NCI-H2107 treated with DMSO at 0.1 percent for 48 hours (cell line): ENCODE measurements at regions not wholly inside any gene's neighbourhood (a gene's known extent, or its start where the extent isn't known, plus 50 kb on each side); places are given as distances from the start of the nearest gene placed in this dataset.

Source experiments
- DNase-seq: peaks from one replicate; lab custom pipeline; 2025; ENCODE audit not compliant: unreplicated experiment; lab: John Stamatoyannopoulos, UW

DNA sequence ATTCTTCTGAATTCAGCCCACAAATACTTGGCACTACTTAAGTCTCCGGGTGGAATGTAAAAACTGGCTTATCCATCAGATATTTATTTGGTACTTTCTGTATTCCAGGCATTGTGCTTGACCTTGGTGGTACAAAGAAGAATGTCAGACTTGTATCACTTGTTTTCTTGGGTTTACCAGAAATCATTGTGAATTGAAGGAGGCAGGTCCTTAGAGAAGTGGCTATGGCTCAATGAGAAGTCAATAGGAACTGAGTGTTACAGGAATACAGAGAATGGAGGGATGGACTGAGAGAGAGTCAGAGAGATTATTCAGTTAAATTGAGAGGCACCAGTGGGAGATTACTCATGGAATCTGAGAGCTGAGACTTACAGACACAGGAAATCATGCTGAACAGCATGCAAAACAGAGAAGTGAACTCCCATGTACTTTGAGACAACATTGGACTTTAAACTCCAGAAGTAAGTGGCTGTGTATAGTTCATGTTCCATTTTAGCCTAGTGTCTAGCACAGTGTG, 704.1 kb downstream of the CDH11 start:
- no peak for DNase-seq

GRCh38 chr16:64416216-64417005, 705.5 kb downstream of the CDH11 start:
- peak; percentile 30 for DNase-seq

DNA sequence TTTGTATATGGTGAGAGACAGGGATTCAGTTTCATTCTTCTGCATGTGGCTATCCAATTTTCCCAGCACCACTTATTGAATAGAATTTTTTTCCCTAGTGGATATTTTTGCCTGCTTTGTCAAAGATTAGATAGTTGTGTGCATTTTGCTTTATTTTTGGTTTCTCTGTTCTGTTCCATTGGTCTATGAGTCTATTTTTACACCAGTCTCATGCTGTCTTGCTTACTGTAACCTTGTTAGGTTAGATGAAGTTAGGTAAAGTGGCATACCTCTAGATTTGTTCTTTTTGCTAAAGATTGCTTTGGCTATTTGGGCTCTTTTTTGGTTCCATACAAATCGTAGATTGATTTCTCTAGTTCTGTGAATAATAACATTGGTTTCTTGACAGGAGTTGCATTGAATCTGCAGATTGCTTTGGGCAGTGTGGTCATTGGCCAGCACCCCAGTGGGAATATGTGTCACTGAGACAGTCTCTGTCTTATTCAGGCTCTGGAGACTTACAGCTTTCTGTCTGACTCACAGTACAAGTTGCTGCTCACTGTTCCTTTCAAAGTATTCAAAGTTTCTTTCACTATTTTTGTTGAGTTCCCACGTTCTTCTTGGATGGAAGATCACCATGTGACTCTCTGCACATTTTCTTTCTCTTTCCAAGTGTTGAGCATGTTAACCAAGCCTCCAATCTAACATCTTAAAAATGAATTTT, 709.1 kb downstream of the CDH11 start:
- DNase-seq: no peak

- no peak for DNase-seq
These were observed 711.6 kb downstream of the CDH11 start for GRCh38 chr16:64410306-64410705.

DNA sequence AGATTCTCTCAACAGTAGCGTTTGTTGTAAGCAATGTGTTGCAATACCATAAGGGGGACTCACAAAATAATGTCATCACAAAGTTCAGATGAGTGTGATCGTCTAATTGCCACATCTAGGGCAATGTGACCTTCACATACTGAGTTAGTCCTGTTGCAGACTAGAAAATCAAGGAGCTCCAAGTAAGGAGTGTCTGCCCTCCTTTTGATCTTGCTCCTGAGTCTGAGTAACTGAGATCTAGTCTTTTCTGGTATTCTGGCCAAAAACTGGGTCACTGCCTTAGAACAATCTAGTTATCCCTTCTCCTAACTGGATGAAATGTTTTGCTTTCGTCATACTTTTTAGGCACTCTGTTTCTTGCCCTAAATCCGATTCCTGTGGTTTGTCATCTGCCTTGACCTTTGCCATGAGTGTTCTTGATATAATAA, 712.1 kb downstream of the CDH11 start:
- no peak for DNase-seq

DNA sequence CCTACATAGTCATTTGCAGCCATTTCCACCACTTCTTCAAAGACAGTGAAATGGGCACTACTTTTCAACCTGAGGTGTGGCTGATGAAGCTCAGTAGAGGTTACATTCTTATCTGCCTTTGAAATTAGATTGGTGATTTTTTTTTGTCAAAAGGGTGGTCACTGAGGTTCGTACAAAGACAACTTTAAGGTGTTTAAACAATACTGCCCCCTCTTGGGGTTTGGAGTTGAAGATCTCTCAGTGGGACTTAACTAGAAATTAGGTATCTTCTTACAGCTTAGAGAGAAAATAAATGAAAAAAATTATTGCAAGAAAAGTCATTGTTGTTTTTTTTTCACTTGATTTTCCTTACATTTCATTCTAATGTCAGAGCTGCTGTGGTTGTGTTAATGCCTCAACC, 713.2 kb downstream of the CDH11 start:
- DNase-seq: no peak

GRCh38 chr16:64406770-64407181, 715.1 kb downstream of the CDH11 start:
- no peak for DNase-seq

- DNase-seq: no peak
These were observed 718.5 kb downstream of the CDH11 start for GRCh38 chr16:64403352-64403751.

- DNase-seq: no peak
These were observed 723.1 kb downstream of the CDH11 start for GRCh38 chr16:64398793-64399192.

DNA sequence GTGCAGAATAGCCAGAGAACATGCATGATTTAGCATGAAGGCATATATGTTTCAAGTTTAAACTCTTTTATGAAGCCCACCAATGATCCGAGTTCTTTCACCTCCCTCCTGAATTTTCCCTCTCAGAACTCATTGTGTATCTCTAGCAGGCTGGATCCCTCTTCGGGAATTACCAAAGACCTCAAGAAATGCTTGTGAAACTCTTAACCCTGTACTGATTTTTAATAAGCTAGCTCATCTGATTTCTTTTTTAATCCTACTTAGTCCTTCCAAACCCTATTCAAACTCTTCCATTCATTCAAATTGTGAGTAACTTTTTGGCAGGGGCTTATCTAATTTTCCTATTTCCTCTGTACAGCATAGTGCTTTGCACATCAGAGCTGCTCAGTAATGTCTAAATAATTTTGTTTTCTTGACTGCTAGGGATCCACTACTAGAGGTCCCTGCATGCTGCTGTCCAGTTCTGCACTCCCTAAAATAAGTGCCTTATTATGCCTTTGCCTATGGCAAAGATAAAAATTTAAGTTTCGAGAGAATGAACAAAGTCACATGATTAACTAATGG, 723.8 kb downstream of the CDH11 start:
- DNase-seq: no peak

- DNase-seq: no peak
These were observed 724.8 kb downstream of the CDH11 start for GRCh38 chr16:64397042-64397441.

DNA sequence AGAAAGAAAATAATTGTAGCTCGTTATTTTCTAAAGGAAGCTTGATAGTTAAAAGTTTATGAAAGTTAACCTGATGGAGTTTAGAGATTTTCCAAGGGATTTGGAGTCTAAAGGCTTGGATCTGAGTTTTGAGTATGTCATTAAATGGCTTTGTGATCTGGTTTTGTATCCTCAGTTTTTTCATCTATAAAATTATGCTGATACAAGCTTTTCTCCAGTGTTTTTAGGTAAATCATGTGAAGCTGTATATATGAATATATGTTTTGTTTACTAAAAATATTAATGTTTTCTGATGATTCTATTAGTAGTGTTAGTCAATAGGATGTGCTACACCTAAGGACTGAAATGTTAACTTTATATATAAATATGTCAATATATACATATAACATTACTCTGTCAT, 727.8 kb downstream of the CDH11 start:
- DNase-seq: no peak

DNA sequence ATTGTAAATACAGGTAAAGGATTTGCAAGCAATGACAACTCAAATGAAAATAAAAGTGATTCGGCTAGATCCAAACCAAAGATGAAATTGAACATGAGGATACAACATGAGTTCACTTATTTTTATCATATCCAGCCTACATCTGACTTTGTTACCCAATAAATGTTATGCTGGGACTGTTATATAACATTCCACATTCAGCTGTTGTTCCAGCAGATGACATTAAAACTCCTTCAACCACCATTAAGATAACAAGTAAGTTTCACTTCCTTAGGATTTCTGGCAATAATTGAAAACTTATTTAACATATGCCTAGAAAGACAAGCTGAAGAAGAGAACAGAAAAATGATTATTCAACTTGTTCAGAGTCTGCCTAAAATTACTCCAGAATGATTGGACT, 729.4 kb downstream of the CDH11 start:
- no peak for DNase-seq

DNA sequence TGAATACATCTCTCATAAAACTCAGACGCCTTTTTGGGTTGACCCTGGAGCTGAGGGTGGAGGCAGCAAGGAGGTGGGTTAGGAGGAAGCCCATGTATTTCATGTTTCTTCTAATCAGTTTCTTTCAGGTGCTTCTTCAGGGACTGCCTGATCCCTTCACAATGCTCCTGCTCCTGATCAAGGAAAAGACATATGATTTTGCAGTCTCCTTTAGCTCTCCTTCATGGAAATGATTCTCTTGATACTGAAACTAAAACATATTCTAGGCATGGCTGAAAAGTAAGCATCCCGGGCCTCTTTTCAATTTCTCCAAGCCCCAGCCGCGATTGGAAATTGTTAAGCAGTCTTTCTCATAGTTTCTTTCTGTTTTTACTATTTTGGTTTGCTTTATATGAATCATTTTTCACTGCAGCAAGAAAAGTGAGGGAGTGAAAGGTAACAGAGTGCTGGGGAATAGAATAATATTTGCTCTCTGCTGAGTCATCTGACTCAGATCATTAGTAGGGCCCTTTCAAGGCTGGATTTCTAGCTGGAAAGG, 730.7 kb downstream of the CDH11 start:
- no peak for DNase-seq

DNA sequence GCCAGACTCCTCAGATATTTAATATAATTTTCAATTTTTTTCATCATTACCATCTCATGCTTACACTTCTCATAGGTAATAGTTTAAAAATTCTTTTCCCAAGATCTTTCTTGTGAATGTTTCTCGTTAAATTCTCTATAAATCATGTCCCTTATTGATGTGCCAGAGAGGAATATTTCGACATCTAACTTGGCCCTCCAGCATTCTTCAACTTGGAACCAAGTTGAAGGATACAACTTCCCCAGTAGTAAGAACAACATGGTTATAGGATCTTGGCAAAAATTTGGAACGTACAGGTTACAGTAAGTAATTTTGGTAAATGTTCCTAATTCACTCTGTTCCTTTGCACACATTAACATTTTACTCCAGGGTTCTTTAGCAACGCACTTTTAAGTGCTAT, 731.8 kb downstream of the CDH11 start:
- DNase-seq: no peak

DNA sequence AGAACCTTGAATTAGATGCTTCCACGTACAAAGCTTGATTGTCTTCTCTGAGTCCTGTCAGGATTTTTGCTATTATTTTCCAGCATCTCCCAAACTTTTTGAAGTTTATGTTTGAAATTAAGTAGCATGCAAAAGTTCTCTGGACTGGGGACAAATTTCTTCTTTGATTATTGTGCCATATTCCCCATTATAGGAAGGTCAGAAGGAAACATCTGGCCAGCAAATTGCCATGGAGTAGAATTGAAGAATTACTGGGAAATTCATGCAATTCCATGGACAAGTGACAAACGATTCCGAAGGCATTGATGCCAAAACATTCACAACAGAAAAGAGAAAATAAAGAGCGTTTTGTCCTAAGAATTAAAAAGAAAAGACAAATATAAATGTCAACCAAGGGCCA, 737.2 kb downstream of the CDH11 start:
- no peak for DNase-seq

DNA sequence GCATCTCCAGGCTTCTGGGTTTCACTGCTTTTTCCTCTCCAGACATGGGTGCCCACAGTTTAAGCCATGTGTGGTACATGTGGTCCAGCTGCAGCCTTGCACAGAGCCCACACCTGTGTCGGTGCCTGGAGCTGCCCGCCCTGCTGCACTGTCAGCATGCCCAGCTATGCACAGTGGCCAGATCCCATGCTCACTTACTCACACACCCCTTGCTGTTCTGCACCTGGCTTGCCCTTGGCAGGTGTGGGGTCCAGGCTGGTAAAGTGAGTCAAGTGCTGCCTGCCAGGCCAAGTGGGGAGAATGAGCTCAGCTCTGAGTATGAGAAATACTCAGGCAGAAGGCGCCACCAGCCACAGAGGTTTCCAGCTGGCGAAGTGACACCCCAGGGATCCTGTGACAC, 739.9 kb downstream of the CDH11 start:
- no peak for DNase-seq

DNA sequence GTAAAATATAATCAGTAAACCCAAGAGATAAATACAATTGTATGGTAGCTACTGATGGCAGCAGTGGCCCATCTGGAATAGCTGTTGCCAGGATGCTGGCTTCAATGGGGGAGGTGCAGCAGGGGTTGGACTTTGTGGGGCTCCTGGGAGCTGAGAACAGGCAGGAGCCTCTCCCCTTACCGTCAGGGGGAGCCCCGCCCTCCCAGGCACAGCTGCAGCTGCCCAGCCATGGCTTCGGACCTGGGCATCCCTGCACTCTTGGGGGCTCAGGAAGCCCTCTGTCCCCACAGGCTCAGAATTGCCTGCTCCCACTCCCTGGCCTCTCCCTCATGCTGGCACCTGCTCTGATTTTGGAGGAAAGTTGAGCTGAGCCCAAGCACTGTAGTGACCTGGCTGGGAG, 741.1 kb downstream of the CDH11 start:
- DNase-seq: no peak

DNA sequence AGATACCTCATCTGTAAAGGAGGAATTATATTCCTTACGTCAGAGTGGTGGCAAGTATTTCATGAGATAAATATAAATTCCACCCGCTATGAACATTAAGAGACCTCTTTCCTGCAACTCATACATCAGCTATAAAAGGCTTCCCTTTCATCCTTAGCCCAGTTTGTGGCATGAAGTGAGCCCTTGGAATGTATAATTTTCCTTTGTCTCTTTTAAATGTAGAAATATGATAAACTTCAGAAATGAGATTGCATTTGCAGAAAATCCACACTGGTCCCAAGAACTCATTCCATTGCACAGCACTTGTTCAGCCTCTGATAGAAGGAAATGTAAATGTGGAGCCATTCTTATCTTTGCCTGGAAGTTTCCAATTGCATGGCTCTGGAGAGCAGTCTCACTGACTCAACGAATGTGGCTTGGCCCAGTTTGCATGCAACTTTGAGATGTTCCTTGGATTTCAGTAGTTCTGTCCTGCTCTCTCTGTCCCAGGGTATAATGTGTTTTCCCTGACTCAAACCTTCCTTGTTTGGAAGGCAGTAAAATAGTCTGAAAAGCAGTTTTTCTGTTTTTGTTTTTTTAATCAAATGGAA, 746.4 kb downstream of the CDH11 start:
- DNase-seq: no peak

DNA sequence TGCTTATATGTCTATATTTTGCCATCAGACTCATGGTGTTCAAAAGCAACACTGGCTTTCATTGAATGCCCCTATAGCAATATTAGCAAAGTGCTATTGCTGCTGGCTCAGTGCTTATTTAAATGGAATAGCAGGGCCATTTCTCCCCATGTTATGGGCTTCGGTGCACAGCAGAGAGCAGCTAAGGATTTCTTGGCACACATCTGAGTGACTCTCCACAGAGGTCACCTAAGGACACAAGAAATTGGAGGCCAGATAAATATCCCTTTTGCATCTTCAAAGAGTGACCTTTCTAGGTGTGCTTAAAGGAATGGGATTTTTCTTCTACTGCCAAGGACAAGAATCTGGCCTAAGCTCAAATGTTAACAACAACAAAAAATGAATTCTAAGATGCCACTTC, 751.8 kb downstream of the CDH11 start:
- no peak for DNase-seq

- DNase-seq: no peak
These were observed 756.4 kb downstream of the CDH11 start for GRCh38 chr16:64365448-64365931.
